ENCODE measurements at regions not wholly inside any gene's neighbourhood (a gene's known extent, or its start where the extent isn't known, plus 50 kb on each side); places are given as distances from the start of the nearest gene placed in this dataset.
"Not testable (repeated sequence)": the region's sequence is repeated elsewhere in the genome, so short reads cannot be mapped to it uniquely, and the experiment has no call there.

- DNase-seq (ENCODE audit: low read depth in 2 of 2): no peak
Observed at GRCh38 chr9:40907657-40908624, 220.5 kb downstream of the FOXD4L6 start.

- not testable (repeated sequence) for DNase-seq (ENCODE audit: low read depth in 2 of 2)
Observed at GRCh38 chr9:40906879-40907278, 221.6 kb downstream of the FOXD4L6 start.

GRCh38 chr9:40892315-40892714, 236.2 kb downstream of the FOXD4L6 start:
- DNase-seq (ENCODE audit: low read depth in 2 of 2): not testable (repeated sequence)

- not testable (repeated sequence) for DNase-seq (ENCODE audit: low read depth in 2 of 2)
Observed at GRCh38 chr9:40885858-40886257, 242.6 kb downstream of the FOXD4L6 start.

- not testable (repeated sequence) for DNase-seq (ENCODE audit: low read depth in 2 of 2)
Observed at GRCh38 chr9:40884902-40885490, 243.5 kb downstream of the FOXD4L6 start.

GRCh38 chr9:40884072-40884901, 244.2 kb downstream of the FOXD4L6 start:
- no peak for DNase-seq (ENCODE audit: low read depth in 2 of 2)

- DNase-seq (ENCODE audit: low read depth in 2 of 2): not testable (repeated sequence)
Observed at GRCh38 chr9:40883423-40884071, 244.9 kb downstream of the FOXD4L6 start.

- not testable (repeated sequence) for DNase-seq (ENCODE audit: low read depth in 2 of 2)
Observed at GRCh38 chr9:40873753-40874295, 254.7 kb downstream of the FOXD4L6 start.

- not testable (repeated sequence) for DNase-seq (ENCODE audit: low read depth in 2 of 2)
Observed at GRCh38 chr9:40868437-40868836, 260.0 kb downstream of the FOXD4L6 start.

Measured in lung microvascular endothelial cell (primary cell).